Activated CD8-positive, alpha-beta memory T cell treated with anti-CD3 and anti-CD28 coated beads, Interleukin-2, amount 10 ng/mL, durations not matched to agents 7 days and 5 days (primary cell): ENCODE measurements at regions not wholly inside any gene's neighbourhood (a gene's known extent, or its start where the extent isn't known, plus 50 kb on each side); places are given as distances from the start of the nearest gene placed in this dataset.
"Not testable (repeated sequence)": the region's sequence is repeated elsewhere in the genome, so short reads cannot be mapped to it uniquely, and the experiment has no call there.

Experiments
- ATAC-seq: fragments of 150-1000 bp; cut with Tn5 transposase; one replicate; pipeline ENCODE4 v1.10.0; 2021; ENCODE audit warnings: moderate library complexity
- CTCF ChIA-PET: fragments of 350-600 bp; sonication (Branson Sonifier 250); formaldehyde crosslinking; loops from one replicate; lab custom pipeline; 2021; ENCODE audit warnings: antibody characterized with exemption; lab: Charles Lee
- DNase-seq: peaks from one replicate; pipeline ENCODE4 v3.0.0-alpha.2; 2020
- H3K27ac Mint-ChIP-seq: one replicate; pipeline ENCODE4 v1.8.0; 2021; ENCODE audit warnings: mild to moderate bottlenecking, mixed read lengths
- H3K27me3 Mint-ChIP-seq: one replicate; pipeline ENCODE4 v1.8.0; 2021; ENCODE audit warnings: mixed read lengths
- H3K36me3 Mint-ChIP-seq: one replicate; pipeline ENCODE4 v1.8.0; 2021; ENCODE audit warnings: mild to moderate bottlenecking, mixed read lengths
- H3K4me1 Mint-ChIP-seq: one replicate; pipeline ENCODE4 v1.8.0; 2021; ENCODE audit warnings: mixed read lengths
- H3K4me3 Mint-ChIP-seq: one replicate; pipeline ENCODE4 v1.8.0; 2021; ENCODE audit warnings: mild to moderate bottlenecking, moderate library complexity, mixed read lengths
- H3K9me3 Mint-ChIP-seq: one replicate; pipeline ENCODE4 v1.8.0; 2022; ENCODE audit warnings: low read depth, mixed read lengths

- DNase-seq, ATAC-seq, CTCF ChIA-PET, H3K27me3 Mint-ChIP-seq, H3K36me3 Mint-ChIP-seq, H3K27ac Mint-ChIP-seq, H3K9me3 Mint-ChIP-seq, H3K4me3 Mint-ChIP-seq, H3K4me1 Mint-ChIP-seq: not testable (repeated sequence)
These were observed 571.1 kb downstream of the BNC2 start for GRCh38 chr9:16299368-16299767.

- DNase-seq, result no peak
- H3K4me3 Mint-ChIP-seq, result no peak overlapping the region
- no peaks in the 10 kb centered on the region for H3K36me3 Mint-ChIP-seq
- no peak overlapping the region for H3K27ac Mint-ChIP-seq
- H3K4me1 Mint-ChIP-seq, result no peaks in the 10 kb centered on the region
- no peak for ATAC-seq
- CTCF ChIA-PET, result no interaction called here
- peaks cover 2% of the 10 kb centered on the region for H3K9me3 Mint-ChIP-seq
- no peaks in the 10 kb centered on the region for H3K27me3 Mint-ChIP-seq
These were observed 567.0 kb downstream of the BNC2 start for GRCh38 chr9:16303506-16303905.

GRCh38 chr9:16304301-16304700, 566.2 kb downstream of the BNC2 start:
- Mint-ChIP-seq H3K4me1 (no peaks in the 10 kb centered on the region), H3K27me3 (no peaks in the 10 kb centered on the region), H3K36me3 (no peaks in the 10 kb centered on the region), H3K27ac (no peak overlapping the region), H3K9me3 (peaks cover 2% of the 10 kb centered on the region), H3K4me3 (no peak overlapping the region)
- ATAC-seq (no peak), DNase-seq (no peak)
- CTCF ChIA-PET, result no interaction called here

GRCh38 chr9:16306586-16306985, 563.9 kb downstream of the BNC2 start:
- CTCF ChIA-PET, result no interaction called here
- Mint-ChIP-seq H3K27ac (no peak overlapping the region), H3K4me1 (no peaks in the 10 kb centered on the region), H3K9me3 (peaks cover 2% of the 10 kb centered on the region), H3K27me3 (no peaks in the 10 kb centered on the region), H3K36me3 (no peaks in the 10 kb centered on the region), H3K4me3 (no peak overlapping the region)
- DNase-seq (no peak), ATAC-seq (no peak)

GRCh38 chr9:16307626-16308195, 562.8 kb downstream of the BNC2 start:
- ATAC-seq (no peak), DNase-seq (no peak)
- no peaks in the 10 kb centered on the region for H3K27me3 Mint-ChIP-seq
- no peak overlapping the region for H3K27ac Mint-ChIP-seq
- no peak overlapping the region for H3K4me3 Mint-ChIP-seq
- CTCF ChIA-PET, result no interaction called here
- H3K4me1 Mint-ChIP-seq, result no peaks in the 10 kb centered on the region
- peaks cover 2% of the 10 kb centered on the region for H3K9me3 Mint-ChIP-seq
- H3K36me3 Mint-ChIP-seq, result no peaks in the 10 kb centered on the region

GRCh38 chr9:16308645-16309044, 561.8 kb downstream of the BNC2 start:
- no peaks in the 10 kb centered on the region for H3K4me1 Mint-ChIP-seq
- ATAC-seq, result no peak
- H3K36me3 Mint-ChIP-seq, result no peaks in the 10 kb centered on the region
- H3K9me3 Mint-ChIP-seq, result peaks cover 2% of the 10 kb centered on the region
- no peak overlapping the region for H3K27ac Mint-ChIP-seq
- no peak for DNase-seq
- H3K4me3 Mint-ChIP-seq, result no peak overlapping the region
- no peaks in the 10 kb centered on the region for H3K27me3 Mint-ChIP-seq
- CTCF ChIA-PET, result no interaction called here

GRCh38 chr9:16309082-16309468, 561.4 kb downstream of the BNC2 start:
- CTCF ChIA-PET, result no interaction called here
- Mint-ChIP-seq H3K27ac (no peak overlapping the region), H3K4me1 (no peaks in the 10 kb centered on the region), H3K9me3 (peaks cover 2% of the 10 kb centered on the region), H3K4me3 (no peak overlapping the region), H3K27me3 (no peaks in the 10 kb centered on the region), H3K36me3 (no peaks in the 10 kb centered on the region)
- DNase-seq, result no peak
- no peak for ATAC-seq

- no peak for ATAC-seq
- no peaks in the 10 kb centered on the region for H3K36me3 Mint-ChIP-seq
These were observed 560.8 kb downstream of the BNC2 start for GRCh38 chr9:16309469-16310271.

GRCh38 chr9:16310278-16311110, 560.0 kb downstream of the BNC2 start:
- no peak for DNase-seq
- Mint-ChIP-seq H3K4me1 (no peaks in the 10 kb centered on the region), H3K9me3 (peaks cover 2% of the 10 kb centered on the region), H3K4me3 (no peak overlapping the region), H3K36me3 (no peaks in the 10 kb centered on the region), H3K27ac (no peak overlapping the region), H3K27me3 (no peaks in the 10 kb centered on the region)
- ATAC-seq, result no peak
- CTCF ChIA-PET, result no interaction called here

More at GRCh38 chr9:16309469-16310271, 560.8 kb downstream of the BNC2 start:
- no peak overlapping the region for H3K4me3 Mint-ChIP-seq
- no peaks in the 10 kb centered on the region for H3K27me3 Mint-ChIP-seq
- no peak for DNase-seq
- H3K4me1 Mint-ChIP-seq, result no peaks in the 10 kb centered on the region
- CTCF ChIA-PET, result no interaction called here
- H3K9me3 Mint-ChIP-seq, result peaks cover 2% of the 10 kb centered on the region
- H3K27ac Mint-ChIP-seq, result no peak overlapping the region

GRCh38 chr9:16312116-16312515, 558.4 kb downstream of the BNC2 start:
- Mint-ChIP-seq H3K4me3 (no peak overlapping the region), H3K36me3 (no peaks in the 10 kb centered on the region), H3K27ac (no peak overlapping the region), H3K4me1 (no peaks in the 10 kb centered on the region), H3K9me3 (no peaks in the 10 kb centered on the region), H3K27me3 (no peaks in the 10 kb centered on the region)
- no peak for ATAC-seq
- CTCF ChIA-PET, result no interaction called here
- no peak for DNase-seq

GRCh38 chr9:16312962-16313546, 557.4 kb downstream of the BNC2 start:
- CTCF ChIA-PET, result no interaction called here
- Mint-ChIP-seq H3K9me3 (no peaks in the 10 kb centered on the region), H3K27me3 (no peaks in the 10 kb centered on the region), H3K4me3 (no peak overlapping the region), H3K36me3 (no peaks in the 10 kb centered on the region), H3K4me1 (no peaks in the 10 kb centered on the region), H3K27ac (no peak overlapping the region)
- no peak for DNase-seq
- no peak for ATAC-seq

- Mint-ChIP-seq H3K36me3 (no peaks in the 10 kb centered on the region), H3K4me3 (no peak overlapping the region), H3K9me3 (no peaks in the 10 kb centered on the region), H3K4me1 (no peaks in the 10 kb centered on the region), H3K27ac (no peak overlapping the region), H3K27me3 (no peaks in the 10 kb centered on the region)
- no peak for ATAC-seq
- DNase-seq, result no peak
- CTCF ChIA-PET, result no interaction called here
These were observed 556.0 kb downstream of the BNC2 start for GRCh38 chr9:16314476-16314875.

GRCh38 chr9:16315720-16316119, 554.8 kb downstream of the BNC2 start:
- ATAC-seq, result no peak

More at GRCh38 chr9:16315720-16316119, 554.8 kb downstream of the BNC2 start:
- Mint-ChIP-seq H3K27me3 (no peaks in the 10 kb centered on the region), H3K4me1 (no peaks in the 10 kb centered on the region), H3K36me3 (no peaks in the 10 kb centered on the region), H3K27ac (no peak overlapping the region), H3K4me3 (no peak overlapping the region), H3K9me3 (no peaks in the 10 kb centered on the region)
- no peak for DNase-seq
- CTCF ChIA-PET, result no interaction called here
